RWPE1 (cell line): ENCODE measurements at regions not wholly inside any gene's neighbourhood (a gene's known extent, or its start where the extent isn't known, plus 50 kb on each side); places are given as distances from the start of the nearest gene placed in this dataset.
"Not testable (repeated sequence)": the region's sequence is repeated elsewhere in the genome, so short reads cannot be mapped to it uniquely, and the experiment has no call there.

Experiments used
- CTCF ChIA-PET: fragments of 350-600 bp; sonication (Branson Sonifier 250); formaldehyde crosslinking; extraction: SDS; loops from one replicate; lab custom pipeline; 2021; lab: Yijun Ruan, JAX
- POLR2A ChIA-PET: fragments of 400-600 bp; formaldehyde crosslinking; extraction: SDS; loops from one replicate; lab custom pipeline; 2020; ENCODE audit warnings: antibody characterized with exemption; ENCODE audit not compliant: low non-redundant PET; lab: Yijun Ruan, JAX
- DNase-seq: peaks from one replicate; pipeline ENCODE4 v3.0.0; 2012; ENCODE audit warnings: low spot score
- H3K27ac ChIP-seq: fragments of 450-650 bp; 2 replicates; pipeline ENCODE4 v1.5.1; 2017
- TF ChIP-seq, protein P1 (sequence below): fragments of 450-650 bp; conservative IDR thresholded peaks from 2 replicates; pipeline ENCODE4 v1.5.1; 2017; ENCODE audit warnings: low read depth, mild to moderate bottlenecking

DNA sequence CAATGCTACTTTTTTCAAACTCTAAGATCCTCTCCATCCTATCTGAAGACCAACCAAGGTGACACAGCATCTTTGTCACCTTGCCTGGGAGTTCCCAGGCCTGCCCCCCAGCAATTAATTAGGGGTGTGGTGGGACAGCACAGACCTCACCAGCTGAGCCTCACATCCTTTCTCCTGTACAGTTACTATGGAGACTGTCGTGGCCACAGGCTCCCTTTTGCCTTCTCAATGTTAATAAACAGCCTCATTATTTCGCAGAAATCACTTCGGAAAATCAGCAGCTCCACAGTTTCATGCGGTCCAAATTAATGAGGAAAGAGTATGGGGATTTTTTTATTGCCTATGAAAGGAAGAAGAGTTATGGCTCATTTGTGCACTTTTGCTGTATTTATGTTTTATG is 378.3 kb downstream of the NPHP4 start:
- TF ChIP-seq, protein P1, sequence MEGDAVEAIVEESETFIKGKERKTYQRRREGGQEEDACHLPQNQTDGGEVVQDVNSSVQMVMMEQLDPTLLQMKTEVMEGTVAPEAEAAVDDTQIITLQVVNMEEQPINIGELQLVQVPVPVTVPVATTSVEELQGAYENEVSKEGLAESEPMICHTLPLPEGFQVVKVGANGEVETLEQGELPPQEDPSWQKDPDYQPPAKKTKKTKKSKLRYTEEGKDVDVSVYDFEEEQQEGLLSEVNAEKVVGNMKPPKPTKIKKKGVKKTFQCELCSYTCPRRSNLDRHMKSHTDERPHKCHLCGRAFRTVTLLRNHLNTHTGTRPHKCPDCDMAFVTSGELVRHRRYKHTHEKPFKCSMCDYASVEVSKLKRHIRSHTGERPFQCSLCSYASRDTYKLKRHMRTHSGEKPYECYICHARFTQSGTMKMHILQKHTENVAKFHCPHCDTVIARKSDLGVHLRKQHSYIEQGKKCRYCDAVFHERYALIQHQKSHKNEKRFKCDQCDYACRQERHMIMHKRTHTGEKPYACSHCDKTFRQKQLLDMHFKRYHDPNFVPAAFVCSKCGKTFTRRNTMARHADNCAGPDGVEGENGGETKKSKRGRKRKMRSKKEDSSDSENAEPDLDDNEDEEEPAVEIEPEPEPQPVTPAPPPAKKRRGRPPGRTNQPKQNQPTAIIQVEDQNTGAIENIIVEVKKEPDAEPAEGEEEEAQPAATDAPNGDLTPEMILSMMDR = no peak
- H3K27ac ChIP-seq = no peak overlapping the region
- DNase-seq = no peak
- ChIA-PET POLR2A (no interaction called here), CTCF (no interaction called here)

DNA sequence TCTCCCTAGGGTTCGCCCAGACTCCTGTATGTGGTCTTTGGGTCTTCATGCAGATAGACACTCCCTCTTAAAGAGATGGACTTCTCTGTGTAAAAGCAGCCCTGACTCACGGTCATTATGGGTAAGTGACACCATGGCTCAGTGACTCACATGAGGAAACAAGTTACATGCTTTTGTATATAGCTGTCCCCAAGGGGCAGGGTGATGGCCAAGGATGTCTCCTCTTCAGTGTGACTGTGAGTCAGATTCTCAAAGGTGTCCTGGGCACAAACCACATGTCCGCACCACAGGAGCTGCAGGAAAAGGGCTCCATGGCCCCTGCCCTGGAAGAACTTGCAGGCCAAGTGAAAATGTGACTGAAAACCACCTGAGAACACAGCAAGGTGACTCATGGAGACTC is 380.4 kb downstream of the NPHP4 start:
- DNase-seq = no peak
- ChIA-PET POLR2A (no interaction called here), CTCF (interaction anchor here (0.6 kb wide), 1 partner anchor 9 kb away, joined by 3 read pairs; no protein-coding TSS in a partner anchor)
- H3K27ac ChIP-seq = peak overlapping the region; percentile 91
- TF ChIP-seq, protein P1 = no peak

DNA sequence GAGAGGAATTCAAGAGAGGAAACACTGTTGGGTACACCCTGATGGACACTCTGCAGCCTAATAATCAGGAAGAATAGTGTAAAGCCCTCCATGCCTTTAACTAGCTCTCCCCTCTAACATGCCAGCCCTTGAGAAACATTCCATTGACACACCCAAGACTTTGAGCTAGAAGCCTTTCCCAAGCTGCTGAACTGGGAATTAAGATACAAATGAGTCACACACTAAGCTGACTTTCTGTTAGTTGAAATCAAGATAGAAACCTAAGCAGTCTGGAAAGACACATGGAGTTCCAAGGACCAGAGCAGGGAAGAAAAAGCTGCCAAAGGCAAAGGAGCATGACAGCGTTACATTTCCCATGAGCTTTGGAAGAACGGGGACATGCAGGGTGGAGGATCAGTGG is 380.8 kb downstream of the NPHP4 start:
- DNase-seq = peak; percentile 36
- TF ChIP-seq, protein P1 = no peak
- ChIA-PET POLR2A (no interaction called here), CTCF (interaction anchor here (0.6 kb wide), 1 partner anchor 10 kb away, joined by 3 read pairs; no protein-coding TSS in a partner anchor)
- peak overlapping the region; percentile 91 for H3K27ac ChIP-seq

DNA sequence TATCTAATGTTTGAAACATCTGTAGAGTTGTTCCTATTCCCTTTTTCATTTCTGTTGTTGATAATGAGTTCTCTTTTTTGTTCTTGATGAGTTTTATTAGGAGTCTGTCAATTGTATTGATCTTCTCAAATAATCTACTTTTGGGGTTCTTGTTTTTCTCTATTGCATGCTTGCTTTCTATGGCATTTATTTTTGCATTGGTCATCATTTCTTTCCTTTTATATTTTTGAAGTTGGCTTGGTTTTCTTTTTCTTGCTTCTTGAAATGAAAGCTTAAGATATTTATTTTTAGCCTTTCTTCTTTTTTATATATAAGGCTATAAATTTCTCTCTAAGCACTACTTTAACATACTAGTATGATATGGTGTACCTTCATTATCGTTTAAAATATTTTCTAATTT is 381.8 kb downstream of the NPHP4 start:
- CTCF ChIA-PET = no interaction called here
- TF ChIP-seq, protein P1 = no peak
- H3K27ac ChIP-seq = no peak overlapping the region
- POLR2A ChIA-PET = no interaction called here
- DNase-seq = no peak

DNA sequence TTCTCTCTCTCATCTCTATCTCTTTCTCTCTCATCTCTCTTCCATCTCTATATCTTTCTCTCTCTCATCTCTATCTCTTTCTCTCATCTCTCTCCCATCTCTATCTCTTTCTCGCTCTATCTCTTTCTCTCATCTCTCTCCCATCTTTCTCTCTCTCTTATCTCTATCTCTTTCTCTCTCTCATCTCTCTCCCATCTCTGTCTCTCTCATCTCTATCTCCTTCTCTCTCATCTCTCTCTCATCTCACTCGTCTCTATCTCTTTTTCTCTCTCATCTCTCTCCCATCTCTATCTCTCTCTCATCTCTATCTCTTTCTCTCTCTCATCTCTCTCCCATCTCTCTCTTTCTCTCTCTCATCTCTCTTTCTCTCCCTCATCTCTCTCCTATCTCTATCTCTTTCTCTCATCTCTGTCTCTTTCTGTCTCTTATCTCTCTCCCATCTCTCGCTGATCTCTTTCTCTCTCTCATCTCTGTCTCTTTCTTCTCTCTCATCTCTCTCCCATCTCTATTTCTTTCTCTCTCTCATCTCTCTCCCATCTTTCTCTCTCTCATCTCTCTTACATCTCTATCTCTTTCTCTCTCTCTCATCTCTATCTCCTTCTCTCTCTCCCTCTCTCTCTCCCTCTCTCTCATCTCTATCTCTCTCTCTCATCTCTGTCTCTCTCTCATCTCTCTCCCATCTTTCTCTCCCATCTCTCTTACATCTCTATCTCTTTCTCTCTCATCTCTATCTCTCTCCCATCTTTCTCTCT is 388.7 kb downstream of the NPHP4 start:
- no peak for DNase-seq
- CTCF ChIA-PET = no interaction called here
- H3K27ac ChIP-seq = no peak overlapping the region
- POLR2A ChIA-PET = no interaction called here
- TF ChIP-seq, protein P1 = no peak

DNA sequence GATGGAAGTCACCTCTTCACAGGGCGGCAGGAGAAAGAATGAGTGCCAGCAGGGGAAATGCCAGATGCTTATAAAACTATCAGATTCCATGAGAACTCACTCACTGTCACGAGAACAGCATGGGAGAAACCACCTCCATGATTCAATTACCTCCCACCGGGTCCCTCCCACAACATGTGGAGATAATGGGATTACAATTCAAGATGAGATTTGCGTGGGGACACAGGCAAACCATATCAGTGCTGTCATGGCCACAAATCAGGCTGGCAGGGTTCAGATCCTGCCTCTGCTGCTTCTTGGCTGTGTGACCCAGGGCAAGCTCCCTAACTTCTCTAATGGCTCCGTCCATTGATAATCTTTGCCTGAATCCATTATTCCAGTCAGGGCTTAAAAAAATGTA is 389.5 kb downstream of the NPHP4 start:
- H3K27ac ChIP-seq, CTCF ChIA-PET, DNase-seq, POLR2A ChIA-PET: not testable (repeated sequence)

DNA sequence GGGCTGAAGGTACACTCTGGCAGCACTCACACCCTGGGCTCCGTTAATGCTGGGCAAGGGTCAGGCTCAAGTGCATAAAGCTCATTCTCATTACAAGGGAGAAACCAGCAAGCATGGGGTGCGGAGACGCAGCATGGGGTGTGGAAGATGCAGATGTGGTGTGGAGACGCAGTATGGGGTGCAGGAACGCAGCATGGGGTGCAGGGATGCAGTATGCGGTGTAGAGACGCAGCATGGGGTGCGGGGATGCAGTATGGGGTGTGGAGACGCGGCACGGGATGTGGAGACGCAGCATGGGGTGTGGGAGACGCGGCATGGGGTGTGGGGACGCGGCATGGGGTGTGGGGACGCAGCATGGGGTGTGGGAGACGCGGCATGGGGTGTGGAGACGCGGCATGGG is 390.7 kb downstream of the NPHP4 start:
- DNase-seq = no peak
- no peak overlapping the region for H3K27ac ChIP-seq
- TF ChIP-seq, protein P1 = no peak
- CTCF ChIA-PET = no interaction called here
- POLR2A ChIA-PET = no interaction called here
